Osteocyte (in vitro differentiated cells): ENCODE measurements at regions not wholly inside any gene's neighbourhood (a gene's known extent, or its start where the extent isn't known, plus 50 kb on each side); places are given as distances from the start of the nearest gene placed in this dataset.

ENCODE experiments used
- DNase-seq: peaks from one replicate; pipeline ENCODE4 v3.0.0; 2021; ENCODE audit warnings: mixed read lengths; ENCODE audit not compliant: unreplicated experiment; ENCODE audit errors: extremely low spot score
- H3K27ac Mint-ChIP-seq: one replicate; pipeline ENCODE4 v1.8.0; 2021; ENCODE audit warnings: mild to moderate bottlenecking, mixed read lengths; ENCODE audit not compliant: unreplicated experiment
- H3K27me3 Mint-ChIP-seq: one replicate; pipeline ENCODE4 v1.8.0; 2021; ENCODE audit warnings: mixed read lengths; ENCODE audit not compliant: unreplicated experiment
- H3K36me3 Mint-ChIP-seq: one replicate; pipeline ENCODE4 v1.8.0; 2021; ENCODE audit warnings: mixed read lengths; ENCODE audit not compliant: unreplicated experiment
- H3K4me1 Mint-ChIP-seq: one replicate; pipeline ENCODE4 v1.8.0; 2021; ENCODE audit warnings: mixed read lengths; ENCODE audit not compliant: unreplicated experiment
- H3K4me3 Mint-ChIP-seq: one replicate; pipeline ENCODE4 v1.8.0; 2021; ENCODE audit warnings: mild to moderate bottlenecking, moderate library complexity, mixed read lengths; ENCODE audit not compliant: unreplicated experiment
- H3K9me3 Mint-ChIP-seq: one replicate; pipeline ENCODE4 v1.8.0; 2021; ENCODE audit warnings: mixed read lengths; ENCODE audit not compliant: unreplicated experiment
- TF ChIP-seq, protein P1 (sequence below): fragments of 200-600 bp; sonication (generic); IDR thresholded peaks from 2 replicates; pipeline ENCODE4 v1.5.0; 2021; ENCODE audit warnings: antibody characterized with exemption, mild to moderate bottlenecking, moderate library complexity

DNA sequence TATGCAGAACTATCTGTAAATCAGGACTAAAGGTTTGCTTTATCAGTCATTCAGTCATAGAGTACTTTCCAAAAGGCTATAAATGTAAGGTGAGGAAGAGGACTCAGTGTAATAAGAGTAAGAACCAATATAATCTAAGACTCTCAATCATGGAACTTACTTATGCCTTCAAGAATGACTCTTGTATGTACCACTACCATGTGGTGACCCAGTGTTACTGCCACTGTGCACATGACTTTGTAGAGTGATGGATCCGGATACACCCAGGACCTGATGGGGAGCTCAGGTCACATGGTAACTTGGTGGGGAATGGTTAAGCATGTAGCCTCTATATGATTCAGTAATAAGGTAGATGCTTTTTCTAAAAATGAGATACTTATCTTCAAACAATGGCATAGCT, 2099.8 kb downstream of the MRPL39 start:
- no peak overlapping the region for H3K27ac Mint-ChIP-seq
- H3K9me3 Mint-ChIP-seq: peaks cover 44% of the 10 kb centered on the region
- no peak overlapping the region for H3K4me3 Mint-ChIP-seq
- no peak for DNase-seq
- no peaks in the 10 kb centered on the region for H3K36me3 Mint-ChIP-seq
- H3K27me3 Mint-ChIP-seq: no peaks in the 10 kb centered on the region
- H3K4me1 Mint-ChIP-seq: no peaks in the 10 kb centered on the region
- TF ChIP-seq, protein P1, sequence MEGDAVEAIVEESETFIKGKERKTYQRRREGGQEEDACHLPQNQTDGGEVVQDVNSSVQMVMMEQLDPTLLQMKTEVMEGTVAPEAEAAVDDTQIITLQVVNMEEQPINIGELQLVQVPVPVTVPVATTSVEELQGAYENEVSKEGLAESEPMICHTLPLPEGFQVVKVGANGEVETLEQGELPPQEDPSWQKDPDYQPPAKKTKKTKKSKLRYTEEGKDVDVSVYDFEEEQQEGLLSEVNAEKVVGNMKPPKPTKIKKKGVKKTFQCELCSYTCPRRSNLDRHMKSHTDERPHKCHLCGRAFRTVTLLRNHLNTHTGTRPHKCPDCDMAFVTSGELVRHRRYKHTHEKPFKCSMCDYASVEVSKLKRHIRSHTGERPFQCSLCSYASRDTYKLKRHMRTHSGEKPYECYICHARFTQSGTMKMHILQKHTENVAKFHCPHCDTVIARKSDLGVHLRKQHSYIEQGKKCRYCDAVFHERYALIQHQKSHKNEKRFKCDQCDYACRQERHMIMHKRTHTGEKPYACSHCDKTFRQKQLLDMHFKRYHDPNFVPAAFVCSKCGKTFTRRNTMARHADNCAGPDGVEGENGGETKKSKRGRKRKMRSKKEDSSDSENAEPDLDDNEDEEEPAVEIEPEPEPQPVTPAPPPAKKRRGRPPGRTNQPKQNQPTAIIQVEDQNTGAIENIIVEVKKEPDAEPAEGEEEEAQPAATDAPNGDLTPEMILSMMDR: no peak

DNA sequence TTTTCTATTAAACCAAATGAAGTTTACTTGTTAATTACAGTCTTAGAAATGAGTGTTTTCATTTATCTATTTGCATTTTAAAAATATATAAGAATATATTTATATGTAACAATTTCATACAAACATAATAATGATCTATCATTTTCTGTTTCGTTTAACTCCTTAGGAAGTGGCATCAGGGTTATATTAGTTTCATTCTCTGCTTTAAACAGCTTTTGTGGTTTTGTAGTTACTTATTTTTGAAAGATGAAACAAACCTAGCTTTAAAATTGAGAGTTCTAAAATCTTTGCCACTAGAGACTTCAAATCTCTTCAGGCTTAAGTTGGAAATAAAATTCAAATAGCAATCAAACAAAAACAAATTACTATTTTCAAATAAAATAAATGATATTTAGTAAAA, 2110.6 kb downstream of the MRPL39 start:
- H3K4me1 Mint-ChIP-seq: no peaks in the 10 kb centered on the region
- H3K27me3 Mint-ChIP-seq: no peaks in the 10 kb centered on the region
- H3K9me3 Mint-ChIP-seq: peaks cover 24% of the 10 kb centered on the region
- H3K27ac Mint-ChIP-seq: no peak overlapping the region
- H3K4me3 Mint-ChIP-seq: no peak overlapping the region
- no peaks in the 10 kb centered on the region for H3K36me3 Mint-ChIP-seq
- TF ChIP-seq, protein P1: no peak
- no peak for DNase-seq

DNA sequence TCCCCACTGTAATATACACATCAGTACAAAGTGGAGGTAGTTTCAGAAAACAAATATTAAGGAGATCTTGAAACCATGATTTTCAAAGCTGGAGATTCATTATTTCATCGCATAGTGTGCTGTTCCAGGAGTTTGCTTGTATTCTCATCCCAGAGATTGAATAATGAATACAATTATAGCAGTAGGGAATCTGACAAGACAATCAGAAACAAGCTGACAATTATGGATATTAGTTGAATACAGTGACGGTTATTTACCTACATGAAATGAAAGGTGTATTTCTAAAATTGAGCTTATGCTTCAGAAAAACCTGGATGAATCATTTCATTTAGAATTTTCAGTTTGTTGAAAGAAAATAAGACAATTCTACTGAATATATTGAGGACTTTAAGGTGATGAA, 2119.0 kb downstream of the MRPL39 start:
- TF ChIP-seq, protein P1: no peak
- Mint-ChIP-seq H3K27me3 (no peaks in the 10 kb centered on the region), H3K36me3 (no peaks in the 10 kb centered on the region), H3K4me3 (no peak overlapping the region), H3K4me1 (no peaks in the 10 kb centered on the region), H3K9me3 (peaks cover 22% of the 10 kb centered on the region), H3K27ac (no peak overlapping the region)
- no peak for DNase-seq

DNA sequence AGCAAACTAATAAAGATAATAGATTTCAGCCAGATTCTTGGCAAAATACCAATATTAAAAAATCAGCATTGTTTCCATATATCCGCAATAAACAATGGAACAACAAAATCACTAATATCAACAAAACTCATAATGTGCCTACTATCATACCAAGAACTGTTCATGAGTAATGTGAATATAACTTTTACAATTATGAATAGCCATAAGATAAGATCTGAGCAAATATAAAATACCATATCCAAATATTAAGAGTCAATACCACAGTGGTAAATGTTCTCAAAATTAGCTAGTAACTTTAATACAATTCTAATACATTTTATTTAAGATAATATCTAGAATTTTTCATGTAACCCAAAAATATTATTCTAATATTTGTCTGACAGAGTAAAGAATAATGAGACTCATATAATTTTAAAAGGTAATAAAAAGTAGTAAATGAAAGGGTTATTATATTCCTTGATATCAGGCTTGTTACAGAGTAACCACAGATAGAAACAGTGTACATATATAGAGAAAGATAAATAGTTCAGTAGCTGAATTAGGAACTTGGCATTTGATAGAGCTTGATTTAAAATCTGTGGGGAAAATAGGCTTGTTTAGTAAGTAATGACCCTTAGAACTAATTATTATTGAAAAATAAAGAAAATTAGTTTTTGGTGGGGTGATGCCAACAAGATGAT, 2126.6 kb downstream of the MRPL39 start:
- Mint-ChIP-seq H3K27me3 (no peaks in the 10 kb centered on the region), H3K4me1 (no peaks in the 10 kb centered on the region), H3K9me3 (peaks cover 24% of the 10 kb centered on the region), H3K27ac (no peak overlapping the region), H3K36me3 (no peaks in the 10 kb centered on the region), H3K4me3 (no peak overlapping the region)
- DNase-seq: no peak
- TF ChIP-seq, protein P1: no peak

DNA sequence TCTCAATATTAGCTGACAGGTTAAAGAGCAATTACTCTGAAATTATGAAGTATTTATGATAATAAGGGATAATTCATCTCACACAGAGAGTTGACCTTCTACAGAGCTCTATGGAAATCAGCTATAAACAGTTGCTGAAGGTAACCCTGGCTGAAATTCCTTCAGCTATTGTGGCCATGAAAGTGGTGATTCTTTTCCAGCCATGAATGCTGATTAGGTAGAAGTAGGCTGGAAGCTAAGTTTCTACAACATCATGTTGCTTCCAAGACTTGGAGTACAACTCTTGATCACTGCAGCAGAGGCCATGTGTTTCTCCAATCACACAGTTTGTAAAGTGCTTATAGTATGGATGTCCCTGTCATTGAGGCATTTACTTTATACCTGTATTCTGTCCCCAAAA, 2128.9 kb downstream of the MRPL39 start:
- Mint-ChIP-seq H3K27me3 (no peaks in the 10 kb centered on the region), H3K36me3 (no peaks in the 10 kb centered on the region), H3K4me3 (no peak overlapping the region), H3K9me3 (peaks cover 28% of the 10 kb centered on the region), H3K27ac (no peak overlapping the region), H3K4me1 (no peaks in the 10 kb centered on the region)
- no peak for DNase-seq
- TF ChIP-seq, protein P1: no peak
